Mesenchymal stem cell (in vitro differentiated cells and primary cell): ENCODE measurements at regions not wholly inside any gene's neighbourhood (a gene's known extent, or its start where the extent isn't known, plus 50 kb on each side); places are given as distances from the start of the nearest gene placed in this dataset.

Experiments used
- DNase-seq: peaks from one replicate; pipeline ENCODE4 v3.0.0-alpha.2; 2013
- H2AFZ ChIP-seq: one replicate; pipeline ENCODE4 v1.6.1; 2013; ENCODE audit warnings: low read depth, mild to moderate bottlenecking, control low read depth, inconsistent platforms, low read length, moderate library complexity
- H2AK5ac ChIP-seq: 2 replicates; pipeline ENCODE4 v1.6.1; 2013; ENCODE audit warnings: low read length, moderate library complexity, mild to moderate bottlenecking, inconsistent platforms; ENCODE audit not compliant: severe bottlenecking
- H2BK120ac ChIP-seq: one replicate; pipeline ENCODE4 v1.6.1; 2013; ENCODE audit warnings: low read depth, mild to moderate bottlenecking, inconsistent platforms, low read length, moderate library complexity
- H2BK12ac ChIP-seq, 2 experiments: one replicate each; pipeline ENCODE4 v1.6.1; 2013; ENCODE audit warnings: inconsistent platforms in 2 of 2, low read length in 2 of 2, mild to moderate bottlenecking in 2 of 2, moderate library complexity in 2 of 2, control low read depth in 1 of 2
- H2BK15ac ChIP-seq: one replicate; pipeline ENCODE4 v1.6.1; 2013; ENCODE audit warnings: mild to moderate bottlenecking, low read depth, inconsistent platforms; ENCODE audit not compliant: poor library complexity, severe bottlenecking
- H2BK5ac ChIP-seq: 2 replicates; pipeline ENCODE4 v1.6.1; 2013; ENCODE audit warnings: low read depth, mild to moderate bottlenecking, low read length, control low read depth, inconsistent platforms; ENCODE audit not compliant: poor library complexity, severe bottlenecking
- H3K14ac ChIP-seq, 2 experiments: one replicate each; pipeline ENCODE4 v1.6.1; 2013; ENCODE audit warnings: inconsistent platforms in 2 of 2, low read length in 2 of 2, control low read depth in 1 of 2, mild to moderate bottlenecking in 1 of 2, moderate library complexity in 1 of 2
- H3K18ac ChIP-seq, 2 experiments: one replicate each; pipeline ENCODE4 v1.6.1; 2013; ENCODE audit warnings: inconsistent platforms in 2 of 2, low read length in 2 of 2, control low read depth in 1 of 2, low read depth in 1 of 2, mild to moderate bottlenecking in 1 of 2
- H3K23ac ChIP-seq, 2 experiments: one replicate each; pipeline ENCODE4 v1.6.1; 2013; ENCODE audit warnings: inconsistent platforms in 2 of 2, low read length in 2 of 2, mild to moderate bottlenecking in 2 of 2, moderate library complexity in 2 of 2, control low read depth in 1 of 2
- H3K27ac ChIP-seq: 2 replicates; pipeline ENCODE4 v1.5.1; 2013; ENCODE audit warnings: mild to moderate bottlenecking, moderate library complexity, low read length, control low read depth, inconsistent platforms; ENCODE audit not compliant: poor library complexity, severe bottlenecking
- H3K27me3 ChIP-seq, 2 experiments: 2 replicates each; pipeline versions ENCODE4 v1.6.1 to v1.7.0; 2013; ENCODE audit warnings: low read length in 2 of 2, mild to moderate bottlenecking in 2 of 2, moderate library complexity in 2 of 2, control low read depth in 1 of 2, inconsistent platforms in 1 of 2; ENCODE audit not compliant: control insufficient read depth in 1 of 2, insufficient read depth in 1 of 2
- H3K36me3 ChIP-seq, 2 experiments: 2 replicates each; pipeline versions ENCODE4 v1.6.1 to v1.7.0; 2013; ENCODE audit warnings: low read length in 2 of 2, control low read depth in 1 of 2, inconsistent platforms in 1 of 2, low read depth in 1 of 2, mild to moderate bottlenecking in 1 of 2; ENCODE audit not compliant: insufficient read depth in 2 of 2, control insufficient read depth in 1 of 2
- H3K4ac ChIP-seq, 2 experiments: one replicate each; pipeline ENCODE4 v1.6.1; 2013; ENCODE audit warnings: inconsistent platforms in 2 of 2, low read length in 2 of 2, mild to moderate bottlenecking in 2 of 2, moderate library complexity in 2 of 2, control low read depth in 1 of 2, low read depth in 1 of 2
- H3K4me1 ChIP-seq: 2 replicates; pipeline ENCODE4 v1.6.1; 2013; ENCODE audit warnings: low read depth, low read length, control low read depth; ENCODE audit not compliant: control insufficient read depth, insufficient read depth
- H3K4me2 ChIP-seq: 2 replicates; pipeline ENCODE4 v1.6.1; 2013; ENCODE audit warnings: low read length, mild to moderate bottlenecking, inconsistent platforms; ENCODE audit not compliant: poor library complexity, severe bottlenecking
- H3K4me3 ChIP-seq, 2 experiments: 2 replicates each; pipeline versions ENCODE4 v1.5.1 to v1.7.0; 2013; ENCODE audit warnings: low read length in 2 of 2, mild to moderate bottlenecking in 2 of 2, control low read depth in 1 of 2, low read depth in 1 of 2; ENCODE audit not compliant: insufficient read depth in 1 of 2
- H3K79me1 ChIP-seq: replicated peaks from 2 replicates; pipeline ENCODE4 v1.6.1; 2013; ENCODE audit warnings: mild to moderate bottlenecking, control low read depth, low read length, inconsistent platforms; ENCODE audit not compliant: poor library complexity, severe bottlenecking
- H3K9ac ChIP-seq: 2 replicates; pipeline ENCODE4 v1.7.0; 2013; ENCODE audit warnings: mild to moderate bottlenecking, low read length, moderate library complexity
- H3K9me3 ChIP-seq: 2 replicates; pipeline ENCODE4 v1.7.0; 2013; ENCODE audit warnings: mild to moderate bottlenecking, low read length; ENCODE audit not compliant: control insufficient read depth
- H4K8ac ChIP-seq: one replicate; pipeline ENCODE4 v1.6.1; 2013; ENCODE audit warnings: inconsistent platforms, mild to moderate bottlenecking, low read length, moderate library complexity
- H4K91ac ChIP-seq: one replicate; pipeline ENCODE4 v1.6.1; 2013; ENCODE audit warnings: mild to moderate bottlenecking, low read length, inconsistent platforms
- WGBS: methylation state at CpG from one replicate; pipeline ENCODE4 v1.1.7; 2013; ENCODE audit warnings: mixed read lengths; 5-methylcytosine and 5-hydroxymethylcytosine counted together

DNA sequence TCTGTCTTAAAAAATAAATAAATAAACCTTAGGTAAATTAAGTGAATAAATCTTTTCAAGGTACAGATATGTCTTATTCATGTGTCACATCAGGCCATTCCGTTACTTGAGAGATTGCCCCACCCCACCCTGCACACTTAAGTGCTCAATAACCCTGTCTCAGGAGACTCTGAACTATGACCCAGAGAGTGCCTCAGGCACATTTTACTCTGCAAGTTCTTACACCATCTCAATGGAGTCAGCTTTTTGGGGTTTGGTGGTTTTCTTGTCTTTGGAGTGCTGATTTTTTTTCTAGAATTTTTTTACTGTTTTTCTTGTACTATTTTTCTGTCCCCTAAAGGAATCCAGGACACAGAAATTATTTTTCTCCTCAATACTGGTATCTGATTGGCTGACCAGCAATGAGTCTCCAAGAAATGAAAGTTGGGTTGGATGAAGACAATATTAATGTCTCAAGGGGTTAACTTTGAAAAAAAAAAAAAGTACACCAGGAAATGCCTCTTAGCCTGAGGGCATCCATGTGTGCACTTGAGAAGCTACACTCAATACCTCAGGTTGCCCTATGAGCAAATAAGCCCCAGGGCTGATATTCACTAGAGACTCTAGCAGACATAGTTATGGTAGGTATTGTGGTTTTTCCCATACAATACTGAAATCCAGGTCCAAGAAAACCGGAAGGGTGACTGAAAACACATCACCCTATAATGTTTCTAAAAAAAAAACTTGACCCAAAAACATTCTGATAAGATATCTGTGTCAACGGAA lies 114.6 kb upstream of the ZNF91 start:
- Histone ChIP-seq H2BK5ac (no peak overlapping the region), H2AK5ac (no peak overlapping the region), H3K14ac (no peak overlapping the region), H2BK120ac (no peak overlapping the region), H4K91ac (no peak overlapping the region), H3K4ac (no peak overlapping the region), H3K9me3 (peaks cover 51% of the 10 kb centered on the region), H3K79me1 (no peaks in the 10 kb centered on the region), H3K4me3 (no peak overlapping the region), H3K4me2 (no peak overlapping the region), H3K9ac (no peak overlapping the region), H3K27ac (no peak overlapping the region), H3K27me3 (no peaks in the 10 kb centered on the region), H3K23ac (no peak overlapping the region), H2BK12ac (no peak overlapping the region), H2BK15ac (no peak overlapping the region), H2AFZ (no peak overlapping the region), H3K4me1 (no peaks in the 10 kb centered on the region), H3K18ac (no peak overlapping the region), H3K36me3 (no peaks in the 10 kb centered on the region), H4K8ac (no peak overlapping the region)
- no peak for DNase-seq
- 78% methylated on average over 1 of the region's 3 CpGs for WGBS

DNA sequence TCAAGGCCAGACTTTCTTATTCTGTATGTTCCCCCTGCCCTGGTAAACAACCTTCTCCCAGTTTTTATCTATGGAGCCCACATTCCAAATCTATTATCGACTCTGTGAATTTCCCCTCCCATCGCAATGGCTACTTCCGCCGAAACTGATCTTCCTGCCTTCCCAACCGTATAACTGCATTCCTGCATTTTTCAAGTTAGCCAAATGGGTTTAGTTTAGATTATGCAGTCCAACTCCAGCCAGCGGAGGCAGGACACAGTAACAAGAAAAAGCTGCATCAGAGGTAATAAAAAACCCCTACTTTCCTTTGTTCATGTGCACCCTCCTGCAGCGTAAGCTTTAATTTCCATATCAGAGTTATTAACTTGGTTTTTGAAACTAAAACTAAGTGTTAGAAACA lies 112.2 kb upstream of the ZNF91 start:
- Histone ChIP-seq H2BK120ac (no peak overlapping the region), H4K91ac (no peak overlapping the region), H3K79me1 (no peaks in the 10 kb centered on the region), H4K8ac (no peak overlapping the region), H2AFZ (no peak overlapping the region), H3K27ac (no peak overlapping the region), H3K14ac (no peak overlapping the region), H2BK15ac (no peak overlapping the region), H3K9ac (no peak overlapping the region), H3K4me2 (no peak overlapping the region), H3K18ac (no peak overlapping the region), H2AK5ac (no peak overlapping the region), H3K36me3 (no peaks in the 10 kb centered on the region), H3K4me3 (no peak overlapping the region), H3K27me3 (no peaks in the 10 kb centered on the region), H3K9me3 (peaks cover 42% of the 10 kb centered on the region), H3K4me1 (no peaks in the 10 kb centered on the region), H2BK12ac (no peak overlapping the region), H3K23ac (no peak overlapping the region), H3K4ac (no peak overlapping the region), H2BK5ac (no peak overlapping the region)
- no peak for DNase-seq
- WGBS, result 94% methylated on average over 6 of the region's 7 CpGs

DNA sequence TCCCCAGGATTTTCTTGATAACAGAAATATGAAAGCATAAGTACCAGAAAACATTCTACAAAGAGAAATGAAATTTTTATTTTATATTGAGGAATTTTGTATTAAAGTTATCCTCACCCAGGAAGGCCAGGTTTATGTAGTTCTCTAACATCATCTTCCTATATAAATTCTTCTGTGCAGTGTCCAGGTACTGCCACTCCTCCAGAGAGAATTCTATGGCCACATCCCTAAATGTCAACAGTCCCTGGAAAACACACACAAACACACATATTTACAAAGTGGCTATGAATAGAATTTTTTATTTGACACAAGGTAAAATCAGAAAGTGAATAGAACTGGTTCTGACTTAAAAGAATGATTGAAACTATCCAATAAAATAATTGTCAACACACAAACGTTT lies 110.5 kb upstream of the ZNF91 start:
- DNase-seq, result no peak
- Histone ChIP-seq H3K27me3 (no peaks in the 10 kb centered on the region), H2BK15ac (no peak overlapping the region), H3K23ac (no peak overlapping the region), H2BK120ac (no peak overlapping the region), H4K8ac (no peak overlapping the region), H3K4me1 (no peaks in the 10 kb centered on the region), H2BK12ac (no peak overlapping the region), H3K9me3 (peaks cover 44% of the 10 kb centered on the region), H3K36me3 (no peaks in the 10 kb centered on the region), H3K79me1 (no peaks in the 10 kb centered on the region), H2AK5ac (no peak overlapping the region), H3K9ac (no peak overlapping the region), H3K27ac (no peak overlapping the region), H3K18ac (no peak overlapping the region), H3K4ac (no peak overlapping the region), H3K14ac (no peak overlapping the region), H4K91ac (no peak overlapping the region), H2BK5ac (no peak overlapping the region), H3K4me3 (no peak overlapping the region), H2AFZ (no peak overlapping the region), H3K4me2 (no peak overlapping the region)
- no CpG with 5 or more reads among the region's 1 CpG for WGBS

DNA sequence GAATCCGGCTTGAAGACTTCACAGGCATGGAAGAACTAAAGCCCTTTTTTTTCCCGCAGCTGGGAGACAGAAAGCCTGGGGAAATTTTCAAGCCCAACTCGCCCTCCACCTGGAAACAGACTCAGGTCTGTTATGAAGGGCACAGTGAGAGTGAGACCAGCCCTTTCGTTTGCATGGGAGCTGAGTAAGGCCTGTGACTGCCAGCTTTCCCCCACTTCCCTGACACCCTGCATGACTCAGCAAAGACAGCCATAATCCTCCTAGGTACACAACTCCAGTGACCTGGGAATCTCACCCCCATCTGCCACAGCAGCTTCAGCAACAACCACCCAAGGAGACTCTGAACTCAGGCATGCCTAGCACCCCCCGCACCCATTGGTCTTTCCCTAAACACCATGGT lies 87.6 kb upstream of the ZNF91 start:
- no peak overlapping the region for H2BK120ac ChIP-seq
- no peak overlapping the region for H2BK5ac ChIP-seq
- H3K27me3 ChIP-seq, result no peaks in the 10 kb centered on the region
- H4K91ac ChIP-seq, result no peak overlapping the region
- DNase-seq, result no peak
- 55% methylated on average over 5 of the region's 5 CpGs for WGBS
- no peak overlapping the region for H3K23ac ChIP-seq
- no peaks in the 10 kb centered on the region for H3K4me1 ChIP-seq
- no peak overlapping the region for H3K4me2 ChIP-seq
- H3K4ac ChIP-seq, result no peak overlapping the region
- no peak overlapping the region for H3K14ac ChIP-seq
- peaks cover 68% of the 10 kb centered on the region for H3K9me3 ChIP-seq
- no peak overlapping the region for H3K4me3 ChIP-seq
- H3K18ac ChIP-seq, result no peak overlapping the region
- no peak overlapping the region for H3K27ac ChIP-seq
- no peak overlapping the region for H2BK15ac ChIP-seq
- H3K36me3 ChIP-seq, result no peaks in the 10 kb centered on the region
- no peak overlapping the region for H3K9ac ChIP-seq
- H3K79me1 ChIP-seq, result no peaks in the 10 kb centered on the region
- H2AK5ac ChIP-seq, result no peak overlapping the region
- no peak overlapping the region for H2BK12ac ChIP-seq
- no peak overlapping the region for H2AFZ ChIP-seq
- H4K8ac ChIP-seq, result no peak overlapping the region
